ENCODE measurements at regions not wholly inside any gene's neighbourhood (a gene's known extent, or its start where the extent isn't known, plus 50 kb on each side); places are given as distances from the start of the nearest gene placed in this dataset.
"Not testable (repeated sequence)": the region's sequence is repeated elsewhere in the genome, so short reads cannot be mapped to it uniquely, and the experiment has no call there.

GRCh38 chr12:61282790-61283575, 977.2 kb upstream of the USP15 start:
- POLR2A ChIA-PET, result no interaction called here
- CTCF ChIA-PET, result no interaction called here
- no peak for DNase-seq (ENCODE audit: low read depth)
- Histone ChIP-seq H3K36me3 (ENCODE audit: control insufficient read depth, insufficient read depth, low read length) (no peaks in the 10 kb centered on the region), H3K27me3 (ENCODE audit: control insufficient read depth, insufficient read depth, low read length) (no peaks in the 10 kb centered on the region), H3K4me3 (ENCODE audit: low read depth, low read length) (no peak overlapping the region)
- TF ChIP-seq CTCF (IDR thresholded peaks at IDR 0.05; ENCODE audit: insufficient read depth, low read depth, low read length), result no peak

- DNase-seq (ENCODE audit: low read depth), result no peak
- TF ChIP-seq CTCF (IDR thresholded peaks at IDR 0.05; ENCODE audit: insufficient read depth, low read depth, low read length), result no peak
- CTCF ChIA-PET, result no interaction called here
- Histone ChIP-seq H3K4me3 (ENCODE audit: low read depth, low read length) (no peak overlapping the region), H3K27me3 (ENCODE audit: control insufficient read depth, insufficient read depth, low read length) (no peaks in the 10 kb centered on the region), H3K36me3 (ENCODE audit: control insufficient read depth, insufficient read depth, low read length) (no peaks in the 10 kb centered on the region)
- POLR2A ChIA-PET, result no interaction called here
Measured at GRCh38 chr12:61290473-61290872, 969.7 kb upstream of the USP15 start.

GRCh38 chr12:61291647-61292046, 968.6 kb upstream of the USP15 start:
- POLR2A ChIA-PET, result no interaction called here
- no peak for TF ChIP-seq CTCF (IDR thresholded peaks at IDR 0.05; ENCODE audit: insufficient read depth, low read depth, low read length)
- CTCF ChIA-PET, result no interaction called here
- no peak for DNase-seq (ENCODE audit: low read depth)
- Histone ChIP-seq H3K4me3 (ENCODE audit: low read depth, low read length) (no peak overlapping the region), H3K27me3 (ENCODE audit: control insufficient read depth, insufficient read depth, low read length) (no peaks in the 10 kb centered on the region), H3K36me3 (ENCODE audit: control insufficient read depth, insufficient read depth, low read length) (no peaks in the 10 kb centered on the region)

- CTCF ChIA-PET; H3K36me3 ChIP-seq (ENCODE audit: control insufficient read depth, insufficient read depth, low read length); H3K4me3 ChIP-seq (ENCODE audit: low read depth, low read length); POLR2A ChIA-PET; H3K27me3 ChIP-seq (ENCODE audit: control insufficient read depth, insufficient read depth, low read length); DNase-seq (ENCODE audit: low read depth): not testable (repeated sequence)
Measured at GRCh38 chr12:61294011-61294410, 966.2 kb upstream of the USP15 start.

- CTCF ChIA-PET, result no interaction called here
Measured at GRCh38 chr12:61301817-61302216, 958.4 kb upstream of the USP15 start.

More at GRCh38 chr12:61301817-61302216, 958.4 kb upstream of the USP15 start:
- POLR2A ChIA-PET, result no interaction called here
- TF ChIP-seq CTCF (IDR thresholded peaks at IDR 0.05; ENCODE audit: insufficient read depth, low read depth, low read length), result no peak
- H3K36me3 ChIP-seq (ENCODE audit: control insufficient read depth, insufficient read depth, low read length), result no peaks in the 10 kb centered on the region
- no peak overlapping the region for H3K4me3 ChIP-seq (ENCODE audit: low read depth, low read length)
- no peak for DNase-seq (ENCODE audit: low read depth)
- H3K27me3 ChIP-seq (ENCODE audit: control insufficient read depth, insufficient read depth, low read length), result no peaks in the 10 kb centered on the region

All from BJ (cell line).